Adipocyte (in vitro differentiated cells): ENCODE measurements at regions not wholly inside any gene's neighbourhood (a gene's known extent, or its start where the extent isn't known, plus 50 kb on each side); places are given as distances from the start of the nearest gene placed in this dataset.

ENCODE experiments used
- DNase-seq: peaks from one replicate; pipeline ENCODE4 v3.0.0-alpha.2; 2015; ENCODE audit warnings: low read depth
- H3K27me3 ChIP-seq: replicated peaks from 2 replicates; pipeline ENCODE4 v1.7.0; 2013; ENCODE audit warnings: mild to moderate bottlenecking, low read length, moderate library complexity; ENCODE audit not compliant: control insufficient read depth, insufficient read depth
- H3K36me3 ChIP-seq: 2 replicates; pipeline ENCODE4 v1.7.0; 2013; ENCODE audit warnings: low read length, mild to moderate bottlenecking, moderate library complexity; ENCODE audit not compliant: control insufficient read depth, insufficient read depth, severe bottlenecking
- H3K4me1 ChIP-seq: 2 replicates; pipeline ENCODE4 v1.7.0; 2013; ENCODE audit warnings: mild to moderate bottlenecking, low read length, moderate library complexity; ENCODE audit not compliant: control insufficient read depth, insufficient read depth
- H3K4me3 ChIP-seq: 2 replicates; pipeline ENCODE4 v1.7.0; 2013; ENCODE audit warnings: mild to moderate bottlenecking, low read length, moderate library complexity
- H3K9ac ChIP-seq: 2 replicates; pipeline ENCODE4 v1.7.0; 2013; ENCODE audit warnings: mild to moderate bottlenecking, low read length, moderate library complexity
- H3K9me3 ChIP-seq: 2 replicates; pipeline ENCODE4 v1.7.0; 2013; ENCODE audit warnings: mild to moderate bottlenecking, low read length, moderate library complexity; ENCODE audit not compliant: control insufficient read depth

- H3K27me3 ChIP-seq, result peaks cover 11% of the 10 kb centered on the region
- H3K36me3 ChIP-seq, result no peaks in the 10 kb centered on the region
- H3K9ac ChIP-seq, result no peak overlapping the region
- peaks cover 8% of the 10 kb centered on the region for H3K9me3 ChIP-seq
- no peaks in the 10 kb centered on the region for H3K4me1 ChIP-seq
- no peak for DNase-seq
- H3K4me3 ChIP-seq, result no peak overlapping the region
Observed at GRCh38 chr6:110558575-110558974, 82.2 kb upstream of the SLC22A16 start.

GRCh38 chr6:110557199-110557598, 80.8 kb upstream of the SLC22A16 start:
- peaks cover 6% of the 10 kb centered on the region for H3K9me3 ChIP-seq
- no peak overlapping the region for H3K4me3 ChIP-seq
- no peak for DNase-seq
- no peaks in the 10 kb centered on the region for H3K27me3 ChIP-seq
- H3K9ac ChIP-seq, result no peak overlapping the region
- H3K36me3 ChIP-seq, result no peaks in the 10 kb centered on the region
- no peaks in the 10 kb centered on the region for H3K4me1 ChIP-seq

- H3K36me3 ChIP-seq, result no peaks in the 10 kb centered on the region
- no peak for DNase-seq
- no peak overlapping the region for H3K4me3 ChIP-seq
- H3K4me1 ChIP-seq, result no peaks in the 10 kb centered on the region
- H3K9me3 ChIP-seq, result peaks cover 10% of the 10 kb centered on the region
- no peak overlapping the region for H3K9ac ChIP-seq
- no peaks in the 10 kb centered on the region for H3K27me3 ChIP-seq
Observed at GRCh38 chr6:110556317-110557110, 80.1 kb upstream of the SLC22A16 start.

GRCh38 chr6:110554966-110555460, 78.6 kb upstream of the SLC22A16 start:
- H3K4me3 ChIP-seq, result no peak overlapping the region
- H3K9me3 ChIP-seq, result peaks cover 11% of the 10 kb centered on the region
- no peak for DNase-seq
- no peaks in the 10 kb centered on the region for H3K36me3 ChIP-seq
- H3K27me3 ChIP-seq, result no peaks in the 10 kb centered on the region
- no peak overlapping the region for H3K9ac ChIP-seq
- no peaks in the 10 kb centered on the region for H3K4me1 ChIP-seq

- no peak overlapping the region for H3K9ac ChIP-seq
- H3K4me1 ChIP-seq, result no peaks in the 10 kb centered on the region
- H3K9me3 ChIP-seq, result peaks cover 11% of the 10 kb centered on the region
- no peak for DNase-seq
- no peak overlapping the region for H3K4me3 ChIP-seq
- H3K36me3 ChIP-seq, result no peaks in the 10 kb centered on the region
- no peaks in the 10 kb centered on the region for H3K27me3 ChIP-seq
Observed at GRCh38 chr6:110554441-110554840, 78.0 kb upstream of the SLC22A16 start.

- Histone ChIP-seq H3K4me3 (no peak overlapping the region), H3K9me3 (peaks cover 11% of the 10 kb centered on the region), H3K9ac (no peak overlapping the region), H3K27me3 (no peaks in the 10 kb centered on the region), H3K36me3 (no peaks in the 10 kb centered on the region), H3K4me1 (no peaks in the 10 kb centered on the region)
- no peak for DNase-seq
Observed at GRCh38 chr6:110552901-110553641, 76.7 kb upstream of the SLC22A16 start.

- no peak overlapping the region for H3K4me3 ChIP-seq
- H3K4me1 ChIP-seq, result no peaks in the 10 kb centered on the region
- H3K9me3 ChIP-seq, result peaks cover 11% of the 10 kb centered on the region
- DNase-seq, result no peak
- no peaks in the 10 kb centered on the region for H3K27me3 ChIP-seq
- H3K36me3 ChIP-seq, result no peaks in the 10 kb centered on the region
- H3K9ac ChIP-seq, result no peak overlapping the region
Observed at GRCh38 chr6:110552076-110552475, 75.7 kb upstream of the SLC22A16 start.

GRCh38 chr6:110551088-110551487, 74.7 kb upstream of the SLC22A16 start:
- H3K9ac ChIP-seq, result no peak overlapping the region
- H3K36me3 ChIP-seq, result no peaks in the 10 kb centered on the region
- H3K27me3 ChIP-seq, result no peaks in the 10 kb centered on the region
- H3K4me3 ChIP-seq, result no peak overlapping the region
- DNase-seq, result no peak
- H3K9me3 ChIP-seq, result peaks cover 11% of the 10 kb centered on the region
- H3K4me1 ChIP-seq, result no peaks in the 10 kb centered on the region

- Histone ChIP-seq H3K4me3 (no peak overlapping the region), H3K9ac (no peak overlapping the region), H3K4me1 (no peaks in the 10 kb centered on the region), H3K27me3 (no peaks in the 10 kb centered on the region), H3K36me3 (no peaks in the 10 kb centered on the region), H3K9me3 (peaks cover 11% of the 10 kb centered on the region)
- no peak for DNase-seq
Observed at GRCh38 chr6:110550353-110550752, 73.9 kb upstream of the SLC22A16 start.

GRCh38 chr6:110549277-110549676, 72.9 kb upstream of the SLC22A16 start:
- Histone ChIP-seq H3K9ac (no peak overlapping the region), H3K9me3 (peaks cover 15% of the 10 kb centered on the region), H3K4me1 (no peaks in the 10 kb centered on the region), H3K4me3 (no peak overlapping the region), H3K36me3 (no peaks in the 10 kb centered on the region), H3K27me3 (no peaks in the 10 kb centered on the region)
- no peak for DNase-seq

- Histone ChIP-seq H3K9ac (no peak overlapping the region), H3K36me3 (no peaks in the 10 kb centered on the region), H3K4me3 (no peak overlapping the region), H3K27me3 (no peaks in the 10 kb centered on the region), H3K4me1 (no peaks in the 10 kb centered on the region), H3K9me3 (peaks cover 15% of the 10 kb centered on the region)
- DNase-seq, result no peak
Observed at GRCh38 chr6:110548110-110548847, 71.9 kb upstream of the SLC22A16 start.
